ENCODE measurements at regions not wholly inside any gene's neighbourhood (a gene's known extent, or its start where the extent isn't known, plus 50 kb on each side); places are given as distances from the start of the nearest gene placed in this dataset.

DNA sequence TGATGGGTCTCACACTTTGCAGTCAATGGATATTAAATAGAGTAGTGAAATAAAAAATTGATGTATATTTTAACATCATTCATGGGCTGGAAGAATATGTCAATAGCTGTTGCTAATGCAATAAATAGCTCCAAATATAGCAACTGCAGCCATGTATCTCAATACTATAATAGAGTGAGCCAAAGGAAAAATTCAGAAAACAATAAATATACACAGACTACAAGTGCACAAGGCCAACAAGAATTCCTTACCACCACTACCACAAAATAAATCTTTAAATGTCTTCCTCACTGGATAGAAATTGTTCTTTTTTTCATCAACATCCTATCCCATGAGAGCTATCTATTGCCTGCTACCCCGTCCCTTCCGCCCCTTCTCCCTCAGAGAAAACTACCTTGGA lies 113.1 kb upstream of the TRIM24 start:
- TF ChIP-seq, protein P1, sequence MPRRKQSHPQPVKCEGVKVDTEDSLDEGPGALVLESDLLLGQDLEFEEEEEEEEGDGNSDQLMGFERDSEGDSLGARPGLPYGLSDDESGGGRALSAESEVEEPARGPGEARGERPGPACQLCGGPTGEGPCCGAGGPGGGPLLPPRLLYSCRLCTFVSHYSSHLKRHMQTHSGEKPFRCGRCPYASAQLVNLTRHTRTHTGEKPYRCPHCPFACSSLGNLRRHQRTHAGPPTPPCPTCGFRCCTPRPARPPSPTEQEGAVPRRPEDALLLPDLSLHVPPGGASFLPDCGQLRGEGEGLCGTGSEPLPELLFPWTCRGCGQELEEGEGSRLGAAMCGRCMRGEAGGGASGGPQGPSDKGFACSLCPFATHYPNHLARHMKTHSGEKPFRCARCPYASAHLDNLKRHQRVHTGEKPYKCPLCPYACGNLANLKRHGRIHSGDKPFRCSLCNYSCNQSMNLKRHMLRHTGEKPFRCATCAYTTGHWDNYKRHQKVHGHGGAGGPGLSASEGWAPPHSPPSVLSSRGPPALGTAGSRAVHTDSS (tag by site-specific recombination; IDR thresholded peaks at IDR 0.05) = no peak
- TF ChIP-seq ZNF211 (tag by site-specific recombination; IDR thresholded peaks at IDR 0.05; ENCODE audit: low read depth) (no peak), ZNF670 (tag by site-specific recombination; IDR thresholded peaks at IDR 0.05; ENCODE audit: low read depth) (no peak)
- TF ChIP-seq, protein P2, sequence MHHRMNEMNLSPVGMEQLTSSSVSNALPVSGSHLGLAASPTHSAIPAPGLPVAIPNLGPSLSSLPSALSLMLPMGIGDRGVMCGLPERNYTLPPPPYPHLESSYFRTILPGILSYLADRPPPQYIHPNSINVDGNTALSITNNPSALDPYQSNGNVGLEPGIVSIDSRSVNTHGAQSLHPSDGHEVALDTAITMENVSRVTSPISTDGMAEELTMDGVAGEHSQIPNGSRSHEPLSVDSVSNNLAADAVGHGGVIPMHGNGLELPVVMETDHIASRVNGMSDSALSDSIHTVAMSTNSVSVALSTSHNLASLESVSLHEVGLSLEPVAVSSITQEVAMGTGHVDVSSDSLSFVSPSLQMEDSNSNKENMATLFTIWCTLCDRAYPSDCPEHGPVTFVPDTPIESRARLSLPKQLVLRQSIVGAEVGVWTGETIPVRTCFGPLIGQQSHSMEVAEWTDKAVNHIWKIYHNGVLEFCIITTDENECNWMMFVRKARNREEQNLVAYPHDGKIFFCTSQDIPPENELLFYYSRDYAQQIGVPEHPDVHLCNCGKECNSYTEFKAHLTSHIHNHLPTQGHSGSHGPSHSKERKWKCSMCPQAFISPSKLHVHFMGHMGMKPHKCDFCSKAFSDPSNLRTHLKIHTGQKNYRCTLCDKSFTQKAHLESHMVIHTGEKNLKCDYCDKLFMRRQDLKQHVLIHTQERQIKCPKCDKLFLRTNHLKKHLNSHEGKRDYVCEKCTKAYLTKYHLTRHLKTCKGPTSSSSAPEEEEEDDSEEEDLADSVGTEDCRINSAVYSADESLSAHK (tag by site-specific recombination; IDR thresholded peaks at IDR 0.05) = no peak
- ChIA-PET CTCF (no interaction called here), POLR2A (no interaction called here)

DNA sequence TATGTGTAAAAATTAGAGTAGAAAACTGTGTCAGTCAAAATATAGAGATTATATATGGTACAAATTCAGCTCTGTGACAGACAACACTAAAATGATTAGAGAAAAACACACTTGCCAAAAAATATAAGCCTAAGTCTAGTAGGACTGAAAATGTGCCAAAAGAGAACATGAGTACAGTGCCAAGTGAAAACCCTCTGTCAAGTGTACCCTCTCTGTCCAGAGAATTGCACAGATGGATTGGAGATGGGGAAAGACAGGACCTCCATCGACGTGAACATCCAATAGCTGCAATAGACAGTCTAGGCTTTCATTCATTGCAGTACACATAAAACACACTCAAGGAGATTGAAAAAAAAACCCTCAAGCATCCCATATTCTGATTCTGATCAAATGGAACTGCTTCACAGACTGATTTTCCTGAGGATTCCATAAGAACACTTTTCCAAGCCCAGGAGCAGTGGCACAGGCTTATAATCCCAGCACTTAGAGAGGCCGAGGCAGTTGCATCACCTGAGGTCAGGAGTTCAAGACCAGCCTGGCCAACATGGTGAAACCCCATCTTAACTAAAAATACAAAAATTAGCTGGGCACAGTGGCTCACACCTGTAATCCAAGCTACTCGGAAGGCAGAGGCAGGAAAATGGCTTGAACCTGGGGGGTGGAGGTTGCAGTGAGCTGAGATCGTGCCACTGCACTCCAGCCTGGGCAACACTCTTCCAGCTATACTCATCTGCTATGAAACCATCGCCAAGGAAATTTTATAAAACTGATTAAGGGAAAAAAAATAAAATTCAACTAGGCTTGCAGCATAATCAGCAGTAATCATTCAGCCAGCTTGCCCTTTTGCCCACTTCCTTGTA lies 110.0 kb upstream of the TRIM24 start:
- Histone ChIP-seq H3K4me3 (ENCODE audit: low read depth, low read length) (no peak overlapping the region), H3K27ac (ENCODE audit: extremely low read depth, low read depth, low read length) (no peak overlapping the region), H3K4me1 (ENCODE audit: control insufficient read depth, insufficient read depth, low read length) (no peaks in the 10 kb centered on the region), H3K9me3 (ENCODE audit: control insufficient read depth, insufficient read depth, low read depth, low read length) (no peaks in the 10 kb centered on the region), H3K36me3 (ENCODE audit: control insufficient read depth in 2 of 2, insufficient read depth in 1 of 2, low read length in 2 of 2) (no peaks in the 10 kb centered on the region)
- TF ChIP-seq ZSCAN16 (tag by site-specific recombination; IDR thresholded peaks at IDR 0.05) (no peak), HOXA7 (CRISPR knock-in tag; IDR thresholded peaks at IDR 0.05; ENCODE audit: borderline replicate concordance) (no peak)
- CTCF ChIA-PET = interaction anchor here (0.6 to 2.1 kb wide), 2 partner anchors 46 to 388 kb away, joined by 4 to 7 read pairs; no protein-coding TSS in a partner anchor
- POLR2A ChIA-PET = interaction anchor here (0.6 kb wide), 1 partner anchor 147 kb away, joined by 5 read pairs; no protein-coding TSS in a partner anchor

More for the DNA sequence above, 113.1 kb upstream of the TRIM24 start:
- Histone ChIP-seq H3K36me3 (ENCODE audit: control insufficient read depth in 2 of 2, insufficient read depth in 1 of 2, low read length in 2 of 2) (no peaks in the 10 kb centered on the region), H3K4me1 (ENCODE audit: control insufficient read depth, insufficient read depth, low read length) (no peaks in the 10 kb centered on the region), H3K4me3 (ENCODE audit: low read depth, low read length) (no peak overlapping the region), H3K9me3 (ENCODE audit: control insufficient read depth, insufficient read depth, low read depth, low read length) (no peaks in the 10 kb centered on the region), H3K27ac (ENCODE audit: extremely low read depth, low read depth, low read length) (no peak overlapping the region)

DNA sequence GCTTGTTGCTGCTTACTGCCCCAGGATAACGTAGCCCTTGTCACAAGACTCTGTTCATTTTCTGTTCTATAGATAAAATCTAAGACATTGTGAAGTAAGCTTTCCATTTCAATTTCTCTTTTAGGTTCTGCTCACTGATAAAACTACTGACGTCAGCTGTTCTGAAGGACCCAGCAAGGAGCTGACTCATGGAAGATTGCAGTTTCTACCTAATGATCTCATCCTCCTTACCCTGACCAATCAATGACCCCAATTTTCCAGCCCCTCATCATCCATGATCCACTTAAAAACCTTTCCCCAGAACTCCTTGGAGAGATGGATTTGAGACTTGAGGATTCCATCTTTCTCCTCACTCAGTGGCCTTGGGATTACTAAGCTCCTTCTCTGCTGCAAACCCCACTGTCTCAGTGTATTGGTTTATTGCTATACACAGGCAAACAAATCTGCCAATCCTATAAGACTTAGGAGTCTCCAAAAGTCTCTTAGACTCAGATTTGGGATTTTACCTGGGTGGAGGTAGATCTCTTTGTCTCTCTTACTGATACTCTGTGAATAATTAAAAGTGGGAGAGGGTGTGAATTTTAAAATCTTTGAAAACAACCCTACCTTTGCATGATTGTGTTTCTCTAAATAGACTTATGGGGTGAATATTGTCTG lies 109.2 kb upstream of the TRIM24 start:
- no peak overlapping the region for H3K27ac ChIP-seq (ENCODE audit: extremely low read depth, low read depth, low read length)
- 0 out of 2 replicates have a peak, but pooled peaks have one; percentile 25 for TF ChIP-seq ZNF558 (tag by site-specific recombination; IDR thresholded peaks at IDR 0.05)
- peak; percentile 49; the same call in 1 of the 2 replicates for TF ChIP-seq ZNF140 (tag by site-specific recombination; IDR thresholded peaks at IDR 0.05)
- TF ChIP-seq, protein P3, sequence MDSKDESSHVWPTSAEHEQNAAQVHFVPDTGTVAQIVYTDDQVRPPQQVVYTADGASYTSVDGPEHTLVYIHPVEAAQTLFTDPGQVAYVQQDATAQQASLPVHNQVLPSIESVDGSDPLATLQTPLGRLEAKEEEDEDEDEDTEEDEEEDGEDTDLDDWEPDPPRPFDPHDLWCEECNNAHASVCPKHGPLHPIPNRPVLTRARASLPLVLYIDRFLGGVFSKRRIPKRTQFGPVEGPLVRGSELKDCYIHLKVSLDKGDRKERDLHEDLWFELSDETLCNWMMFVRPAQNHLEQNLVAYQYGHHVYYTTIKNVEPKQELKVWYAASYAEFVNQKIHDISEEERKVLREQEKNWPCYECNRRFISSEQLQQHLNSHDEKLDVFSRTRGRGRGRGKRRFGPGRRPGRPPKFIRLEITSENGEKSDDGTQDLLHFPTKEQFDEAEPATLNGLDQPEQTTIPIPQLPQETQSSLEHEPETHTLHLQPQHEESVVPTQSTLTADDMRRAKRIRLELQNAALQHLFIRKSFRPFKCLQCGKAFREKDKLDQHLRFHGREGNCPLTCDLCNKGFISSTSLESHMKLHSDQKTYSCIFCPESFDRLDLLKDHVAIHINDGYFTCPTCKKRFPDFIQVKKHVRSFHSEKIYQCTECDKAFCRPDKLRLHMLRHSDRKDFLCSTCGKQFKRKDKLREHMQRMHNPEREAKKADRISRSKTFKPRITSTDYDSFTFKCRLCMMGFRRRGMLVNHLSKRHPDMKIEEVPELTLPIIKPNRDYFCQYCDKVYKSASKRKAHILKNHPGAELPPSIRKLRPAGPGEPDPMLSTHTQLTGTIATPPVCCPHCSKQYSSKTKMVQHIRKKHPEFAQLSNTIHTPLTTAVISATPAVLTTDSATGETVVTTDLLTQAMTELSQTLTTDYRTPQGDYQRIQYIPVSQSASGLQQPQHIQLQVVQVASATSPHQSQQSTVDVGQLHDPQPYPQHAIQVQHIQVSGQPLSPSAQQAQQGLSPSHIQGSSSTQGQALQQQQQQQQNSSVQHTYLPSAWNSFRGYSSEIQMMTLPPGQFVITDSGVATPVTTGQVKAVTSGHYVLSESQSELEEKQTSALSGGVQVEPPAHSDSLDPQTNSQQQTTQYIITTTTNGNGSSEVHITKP (tag by site-specific recombination; IDR thresholded peaks at IDR 0.05) = no peak
- TF ChIP-seq, protein P4, sequence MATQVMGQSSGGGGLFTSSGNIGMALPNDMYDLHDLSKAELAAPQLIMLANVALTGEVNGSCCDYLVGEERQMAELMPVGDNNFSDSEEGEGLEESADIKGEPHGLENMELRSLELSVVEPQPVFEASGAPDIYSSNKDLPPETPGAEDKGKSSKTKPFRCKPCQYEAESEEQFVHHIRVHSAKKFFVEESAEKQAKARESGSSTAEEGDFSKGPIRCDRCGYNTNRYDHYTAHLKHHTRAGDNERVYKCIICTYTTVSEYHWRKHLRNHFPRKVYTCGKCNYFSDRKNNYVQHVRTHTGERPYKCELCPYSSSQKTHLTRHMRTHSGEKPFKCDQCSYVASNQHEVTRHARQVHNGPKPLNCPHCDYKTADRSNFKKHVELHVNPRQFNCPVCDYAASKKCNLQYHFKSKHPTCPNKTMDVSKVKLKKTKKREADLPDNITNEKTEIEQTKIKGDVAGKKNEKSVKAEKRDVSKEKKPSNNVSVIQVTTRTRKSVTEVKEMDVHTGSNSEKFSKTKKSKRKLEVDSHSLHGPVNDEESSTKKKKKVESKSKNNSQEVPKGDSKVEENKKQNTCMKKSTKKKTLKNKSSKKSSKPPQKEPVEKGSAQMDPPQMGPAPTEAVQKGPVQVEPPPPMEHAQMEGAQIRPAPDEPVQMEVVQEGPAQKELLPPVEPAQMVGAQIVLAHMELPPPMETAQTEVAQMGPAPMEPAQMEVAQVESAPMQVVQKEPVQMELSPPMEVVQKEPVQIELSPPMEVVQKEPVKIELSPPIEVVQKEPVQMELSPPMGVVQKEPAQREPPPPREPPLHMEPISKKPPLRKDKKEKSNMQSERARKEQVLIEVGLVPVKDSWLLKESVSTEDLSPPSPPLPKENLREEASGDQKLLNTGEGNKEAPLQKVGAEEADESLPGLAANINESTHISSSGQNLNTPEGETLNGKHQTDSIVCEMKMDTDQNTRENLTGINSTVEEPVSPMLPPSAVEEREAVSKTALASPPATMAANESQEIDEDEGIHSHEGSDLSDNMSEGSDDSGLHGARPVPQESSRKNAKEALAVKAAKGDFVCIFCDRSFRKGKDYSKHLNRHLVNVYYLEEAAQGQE (tag by site-specific recombination; IDR thresholded peaks at IDR 0.05) = no peak
- TF ChIP-seq SETDB1 (IDR thresholded peaks at IDR 0.05; ENCODE audit: insufficient read length, low read length) = peak; percentile 99
- no peaks in the 10 kb centered on the region for H3K4me1 ChIP-seq (ENCODE audit: control insufficient read depth, insufficient read depth, low read length)
- no peak overlapping the region for H3K4me3 ChIP-seq (ENCODE audit: low read depth, low read length)
- POLR2A ChIA-PET = interaction anchor here (0.6 kb wide), 1 partner anchor 147 kb away, joined by 5 read pairs; no protein-coding TSS in a partner anchor
- no peaks in the 10 kb centered on the region for H3K36me3 ChIP-seq (ENCODE audit: control insufficient read depth in 2 of 2, insufficient read depth in 1 of 2, low read length in 2 of 2)
- no peaks in the 10 kb centered on the region for H3K9me3 ChIP-seq (ENCODE audit: control insufficient read depth, insufficient read depth, low read depth, low read length)
- CTCF ChIA-PET = interaction anchor here (0.6 to 2.1 kb wide), 3 partner anchors 47 to 667 kb away, joined by 3 to 7 read pairs (median 4); no protein-coding TSS in a partner anchor

All from HEK293 (cell line).